Neural progenitor cell (in vitro differentiated cells): ENCODE measurements at regions not wholly inside any gene's neighbourhood (a gene's known extent, or its start where the extent isn't known, plus 50 kb on each side); places are given as distances from the start of the nearest gene placed in this dataset.

Experiments used
- DNase-seq: peaks from one replicate; pipeline ENCODE4 v3.0.0-alpha.2; 2016; ENCODE audit warnings: low spot score
- H2AFZ ChIP-seq: fragments of 200-600 bp; sonication (generic); replicated peaks from 2 replicates; pipeline ENCODE4 v1.6.1; 2016; ENCODE audit warnings: antibody characterized with exemption
- H3F3A ChIP-seq: fragments of 200-600 bp; sonication (generic); 2 replicates; pipeline ENCODE4 v1.6.1; 2016; ENCODE audit warnings: antibody characterized with exemption, low read depth
- H3K27ac ChIP-seq: fragments of 200-600 bp; sonication (generic); 2 replicates; pipeline ENCODE4 v1.5.1; 2016; ENCODE audit warnings: mild to moderate bottlenecking
- H3K27me3 ChIP-seq: fragments of 200-600 bp; sonication (generic); 2 replicates; pipeline ENCODE4 v1.6.1; 2016; ENCODE audit warnings: mild to moderate bottlenecking, moderate library complexity
- H3K36me3 ChIP-seq: fragments of 200-600 bp; sonication (generic); 2 replicates; pipeline ENCODE4 v1.5.1; 2016
- H3K4me1 ChIP-seq: fragments of 200-600 bp; sonication (generic); 2 replicates; pipeline ENCODE4 v1.6.1; 2016; ENCODE audit warnings: mixed run types
- H3K4me2 ChIP-seq: fragments of 200-600 bp; sonication (generic); 2 replicates; pipeline ENCODE4 v1.6.1; 2016
- H3K4me3 ChIP-seq: fragments of 200-600 bp; sonication (generic); 2 replicates; pipeline ENCODE4 v1.5.1; 2016
- H3K79me2 ChIP-seq: fragments of 200-600 bp; sonication (generic); 2 replicates; pipeline ENCODE4 v1.6.1; 2016; ENCODE audit warnings: low read depth
- H3K9ac ChIP-seq: fragments of 200-600 bp; sonication (generic); 2 replicates; pipeline ENCODE4 v1.6.1; 2016
- H3K9me3 ChIP-seq: fragments of 200-600 bp; sonication (generic); 2 replicates; pipeline ENCODE4 v1.5.1; 2016; ENCODE audit warnings: low read depth
- H4K20me1 ChIP-seq: fragments of 200-600 bp; sonication (generic); 2 replicates; pipeline ENCODE4 v1.6.1; 2016; ENCODE audit warnings: low read depth
- H3K27ac Mint-ChIP-seq: 3 replicates; pipeline ENCODE4 v1.8.0; 2021; ENCODE audit warnings: mixed read lengths
- H3K27me3 Mint-ChIP-seq: 2 replicates; pipeline ENCODE4 v1.8.0; 2022; ENCODE audit warnings: low read depth, mild to moderate bottlenecking, inconsistent platforms, moderate library complexity, mixed read lengths; ENCODE audit not compliant: insufficient read depth
- H3K36me3 Mint-ChIP-seq: 3 replicates; pipeline ENCODE4 v1.8.0; 2021; ENCODE audit warnings: mixed read lengths
- H3K4me1 Mint-ChIP-seq: 3 replicates; pipeline ENCODE4 v1.8.0; 2021; ENCODE audit warnings: mixed read lengths
- H3K4me3 Mint-ChIP-seq: 3 replicates; pipeline ENCODE4 v1.8.0; 2021; ENCODE audit warnings: mild to moderate bottlenecking, moderate library complexity, mixed read lengths
- H3K9me3 Mint-ChIP-seq: 3 replicates; pipeline ENCODE4 v1.8.0; 2020; ENCODE audit warnings: mixed read lengths
- CTCF ChIP-seq: fragments of 200-600 bp; sonication (generic); IDR thresholded peaks from 2 replicates; pipeline ENCODE4 v1.5.1; 2017; ENCODE audit warnings: antibody characterized with exemption, mild to moderate bottlenecking
- EZH2 ChIP-seq: fragments of 200-600 bp; sonication (generic); IDR thresholded peaks from 2 replicates; pipeline ENCODE4 v1.6.1; 2017; ENCODE audit warnings: antibody characterized with exemption, mild to moderate bottlenecking, moderate library complexity
- EZH2phosphoT487 ChIP-seq: fragments of 200-600 bp; sonication (generic); IDR thresholded peaks from 2 replicates; pipeline ENCODE4 v1.6.1; 2017; ENCODE audit warnings: antibody characterized with exemption

DNA sequence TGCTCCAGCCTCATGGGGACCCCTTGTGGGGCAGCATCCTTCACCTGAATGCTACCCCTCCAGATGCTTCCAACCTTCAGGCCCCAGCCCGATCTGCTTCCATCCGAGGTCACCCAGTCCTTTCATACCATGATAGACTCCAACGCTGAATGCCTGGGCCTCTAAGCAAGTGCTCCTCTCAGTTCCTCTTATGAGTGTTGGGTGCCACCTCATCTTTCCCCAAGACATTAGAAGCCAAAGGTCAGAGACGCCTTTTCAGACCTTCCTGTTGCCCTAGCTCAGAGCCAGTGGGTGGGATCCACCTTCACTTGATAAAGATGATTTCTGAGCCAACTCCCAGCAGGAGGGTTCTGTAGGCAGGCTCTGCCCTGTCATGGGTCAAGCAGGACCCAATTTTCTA is 174.5 kb upstream of the MGAT5 start:
- no peak overlapping the region for H3K4me2 ChIP-seq
- H3K36me3 ChIP-seq = no peaks in the 10 kb centered on the region
- peaks cover 6% of the 10 kb centered on the region for H3K9me3 Mint-ChIP-seq
- no peaks in the 10 kb centered on the region for H3F3A ChIP-seq
- no peaks in the 10 kb centered on the region for H3K36me3 Mint-ChIP-seq
- H3K27me3 Mint-ChIP-seq = peaks cover 11% of the 10 kb centered on the region
- H3K9ac ChIP-seq = no peak overlapping the region
- H4K20me1 ChIP-seq = no peaks in the 10 kb centered on the region
- no peak overlapping the region for H3K4me3 ChIP-seq
- no peaks in the 10 kb centered on the region for H3K9me3 ChIP-seq
- H3K79me2 ChIP-seq = no peaks in the 10 kb centered on the region
- no peak for DNase-seq
- no peak overlapping the region for H3K27ac ChIP-seq
- no peak for TF ChIP-seq EZH2phosphoT487
- TF ChIP-seq EZH2 = no peak
- no peak for TF ChIP-seq CTCF
- no peak overlapping the region for H3K4me3 Mint-ChIP-seq
- H3K27ac Mint-ChIP-seq = no peak overlapping the region
- H3K4me1 Mint-ChIP-seq = peaks cover 13% of the 10 kb centered on the region
- H3K4me1 ChIP-seq = peaks cover 3% of the 10 kb centered on the region
- no peaks in the 10 kb centered on the region for H3K27me3 ChIP-seq
- H2AFZ ChIP-seq = no peak overlapping the region

GRCh38 chr2:134080386-134081089 is 173.3 kb upstream of the MGAT5 start:
- H4K20me1 ChIP-seq = no peaks in the 10 kb centered on the region
- H3K36me3 ChIP-seq = no peaks in the 10 kb centered on the region
- DNase-seq = no peak
- Mint-ChIP-seq H3K27me3 (peaks cover 11% of the 10 kb centered on the region), H3K27ac (peak overlapping the region; percentile 27), H3K36me3 (no peaks in the 10 kb centered on the region), H3K4me1 (peaks cover 16% of the 10 kb centered on the region), H3K4me3 (no peak overlapping the region), H3K9me3 (peaks cover 10% of the 10 kb centered on the region)
- H3K4me2 ChIP-seq = no peak overlapping the region
- no peaks in the 10 kb centered on the region for H3F3A ChIP-seq
- H2AFZ ChIP-seq = no peak overlapping the region
- H3K4me3 ChIP-seq = no peak overlapping the region
- peaks cover 3% of the 10 kb centered on the region for H3K4me1 ChIP-seq
- H3K27me3 ChIP-seq = no peaks in the 10 kb centered on the region
- no peaks in the 10 kb centered on the region for H3K9me3 ChIP-seq
- no peak overlapping the region for H3K9ac ChIP-seq
- TF ChIP-seq CTCF = no peak
- no peak for TF ChIP-seq EZH2phosphoT487
- TF ChIP-seq EZH2 = no peak
- H3K79me2 ChIP-seq = no peaks in the 10 kb centered on the region
- H3K27ac ChIP-seq = no peak overlapping the region

DNA sequence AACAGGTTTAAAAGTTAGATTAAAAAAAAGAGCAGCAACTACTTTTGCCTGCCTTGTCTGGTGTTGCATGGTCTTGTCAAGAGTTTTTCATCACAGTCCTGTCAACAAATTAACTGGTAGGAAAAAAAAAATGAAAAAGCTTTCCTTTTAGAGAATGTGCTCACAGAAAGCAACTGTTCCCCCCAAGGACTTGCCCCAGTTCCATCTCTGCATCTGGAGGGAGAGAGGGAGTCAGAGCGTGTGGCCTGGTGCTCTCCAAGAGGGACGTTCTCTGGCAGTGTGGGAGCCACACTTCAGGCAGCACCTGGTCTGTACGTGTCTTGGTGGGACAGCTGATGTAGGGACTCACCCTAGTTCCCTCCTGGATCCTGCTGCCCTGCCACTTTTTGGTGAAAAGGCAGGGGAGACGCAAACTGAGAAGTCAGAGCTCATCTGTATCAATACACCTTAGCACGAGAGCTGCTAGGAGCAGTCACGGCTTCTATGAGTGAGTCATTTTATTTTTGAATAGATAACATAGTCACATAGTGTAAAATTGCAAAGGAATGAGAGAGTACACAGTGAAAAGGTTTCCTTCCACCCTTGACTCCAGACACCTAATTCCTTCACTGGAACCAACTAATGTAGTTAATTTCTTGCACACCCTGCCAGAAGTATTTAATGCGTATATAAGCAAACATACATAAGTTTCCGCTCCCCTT is 172.5 kb upstream of the MGAT5 start:
- Histone ChIP-seq H3K27ac (no peak overlapping the region), H2AFZ (no peak overlapping the region), H4K20me1 (no peaks in the 10 kb centered on the region), H3K9me3 (no peaks in the 10 kb centered on the region), H3K4me3 (no peak overlapping the region), H3K9ac (no peak overlapping the region), H3F3A (no peaks in the 10 kb centered on the region), H3K4me1 (peaks cover 7% of the 10 kb centered on the region), H3K27me3 (no peaks in the 10 kb centered on the region), H3K36me3 (no peaks in the 10 kb centered on the region), H3K4me2 (no peak overlapping the region), H3K79me2 (no peaks in the 10 kb centered on the region)
- no peak for TF ChIP-seq EZH2
- no peak for TF ChIP-seq EZH2phosphoT487
- no peak for TF ChIP-seq CTCF
- peaks cover 7% of the 10 kb centered on the region for H3K9me3 Mint-ChIP-seq
- no peak for DNase-seq
- H3K27me3 Mint-ChIP-seq = peaks cover 11% of the 10 kb centered on the region
- peaks cover 22% of the 10 kb centered on the region for H3K4me1 Mint-ChIP-seq
- H3K27ac Mint-ChIP-seq = peak overlapping the region; percentile 54
- no peak overlapping the region for H3K4me3 Mint-ChIP-seq
- no peaks in the 10 kb centered on the region for H3K36me3 Mint-ChIP-seq
